HG03066 (cell line): ENCODE measurements at regions not wholly inside any gene's neighbourhood (a gene's known extent, or its start where the extent isn't known, plus 50 kb on each side); places are given as distances from the start of the nearest gene placed in this dataset.

Experiments
- ATAC-seq: cut with Tn5 transposase; IDR thresholded peaks from one replicate; pipeline ENCODE4 v1.9.1; 2021; ENCODE audit warnings: low read depth; ENCODE audit not compliant: unreplicated experiment

DNA sequence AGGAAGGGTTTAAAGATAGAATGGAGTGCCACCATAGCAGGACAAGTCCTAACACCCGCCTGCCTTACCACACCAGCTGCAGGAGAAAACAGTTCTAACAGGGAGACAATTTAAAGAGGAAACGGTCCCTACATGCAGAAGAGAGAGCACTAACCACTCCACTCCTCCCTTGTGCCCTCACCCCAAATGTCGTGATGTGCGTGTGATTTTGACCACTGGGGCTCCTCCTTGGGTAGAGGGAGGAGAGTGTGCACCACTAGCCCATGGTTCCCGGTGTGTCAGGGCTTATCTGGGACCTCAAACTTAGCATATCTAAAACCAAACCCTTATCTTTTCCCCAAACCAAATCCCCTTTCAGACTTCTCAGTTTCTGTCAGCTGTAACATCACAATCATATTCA lies 105.5 kb upstream of the CCDC68 start:
- peak; percentile 39 for ATAC-seq

DNA sequence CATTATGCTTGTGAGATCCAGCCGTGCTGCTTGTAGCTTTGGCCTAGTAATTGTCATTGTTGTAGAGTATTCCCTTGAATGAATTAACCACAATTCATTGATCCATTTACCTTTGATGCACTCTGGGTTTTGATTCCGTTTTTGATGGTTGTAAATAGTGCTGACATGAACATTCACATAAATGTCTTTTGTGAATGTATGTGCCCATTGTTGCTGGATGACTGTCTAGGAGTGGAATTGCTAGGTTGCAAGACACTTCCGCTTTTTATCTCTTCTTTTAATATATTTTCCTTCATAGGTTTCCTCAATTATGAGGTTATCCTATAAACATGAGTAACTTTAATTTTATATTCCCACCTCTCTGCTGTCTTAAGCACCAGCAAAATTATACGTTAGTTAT lies 104.8 kb upstream of the CCDC68 start:
- ATAC-seq, result no peak

DNA sequence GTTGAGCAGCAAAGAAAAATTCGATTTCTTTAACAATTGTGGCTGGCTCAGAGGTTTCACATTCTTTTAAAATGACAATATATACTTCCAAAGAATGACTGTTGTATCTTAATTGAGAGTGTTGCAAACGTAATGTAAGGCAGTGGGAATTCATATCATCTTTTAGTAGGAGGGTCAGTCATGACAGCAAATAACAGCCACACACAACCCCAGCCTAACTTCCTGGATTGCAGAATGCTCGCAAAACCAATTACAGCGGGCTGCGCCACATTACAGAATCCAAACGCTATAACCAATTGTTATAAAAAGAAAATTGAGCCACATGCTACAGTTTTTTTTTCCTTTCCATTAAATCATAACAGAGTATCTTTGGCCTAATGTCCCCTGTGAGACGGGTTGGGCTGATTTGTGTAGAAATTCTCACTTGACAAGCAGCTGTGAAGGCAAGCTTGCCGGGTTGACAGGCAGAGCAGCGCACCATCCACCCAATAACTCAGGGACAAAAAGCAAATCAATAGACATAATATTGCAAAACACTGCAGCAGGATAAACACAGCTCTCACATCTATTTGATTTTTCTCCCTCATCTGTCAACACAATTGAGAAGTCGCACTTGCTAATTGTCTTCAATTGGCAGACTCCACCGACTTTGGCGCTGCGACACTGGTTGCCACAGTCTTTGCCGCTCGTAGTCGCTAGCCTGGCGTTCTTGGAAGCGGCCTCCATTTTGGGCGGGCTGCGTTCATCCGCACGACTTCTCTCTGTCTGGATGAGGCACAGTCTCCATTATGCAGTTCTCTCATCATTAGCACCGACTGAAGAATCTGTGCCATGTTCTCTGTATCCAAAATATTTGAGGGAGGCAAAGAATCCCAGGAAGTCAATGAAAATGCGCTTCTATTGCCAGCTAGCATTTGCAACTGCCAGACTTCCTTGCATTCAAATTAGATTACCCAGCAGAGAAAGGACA lies 95.0 kb upstream of the CCDC68 start:
- no peak for ATAC-seq

DNA sequence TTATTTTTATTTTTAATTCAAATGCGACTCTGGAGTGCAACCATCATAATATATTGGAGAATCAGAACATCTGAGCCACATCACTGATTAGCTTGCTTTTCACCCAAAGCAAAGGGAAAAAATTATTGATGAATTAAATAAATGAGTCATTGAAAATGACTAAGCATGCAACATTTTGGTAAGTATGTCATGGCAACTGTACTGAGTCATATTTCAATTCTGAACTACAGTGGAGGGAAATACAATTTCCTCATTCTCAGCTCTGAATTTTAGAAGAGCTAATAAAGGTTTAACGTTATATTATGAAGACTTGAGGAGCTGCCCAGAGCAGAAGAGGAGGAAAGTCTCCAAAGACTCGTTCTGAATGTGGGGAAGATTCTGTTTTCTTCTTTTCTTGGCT lies 89.6 kb upstream of the CCDC68 start:
- ATAC-seq, result no peak

DNA sequence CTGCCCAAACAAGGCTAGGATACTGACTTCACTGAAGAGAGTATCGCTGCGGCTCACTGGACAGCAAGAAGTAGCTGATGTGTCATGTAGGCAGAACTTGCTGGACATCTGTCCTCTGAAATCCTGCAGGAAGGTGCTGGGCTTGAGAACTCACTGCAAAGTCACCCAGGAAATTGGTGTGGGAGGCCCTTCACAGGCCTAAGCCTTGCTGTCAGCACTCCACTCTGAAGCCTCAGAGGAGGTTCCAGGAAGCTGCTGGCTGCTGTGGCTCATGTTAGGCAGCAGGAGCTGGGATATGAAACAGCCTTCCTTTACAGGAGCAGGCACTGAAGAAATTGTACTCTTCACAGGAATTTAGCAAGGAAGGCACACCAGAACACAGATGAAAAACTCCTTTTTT lies 88.3 kb upstream of the CCDC68 start:
- ATAC-seq, result no peak

DNA sequence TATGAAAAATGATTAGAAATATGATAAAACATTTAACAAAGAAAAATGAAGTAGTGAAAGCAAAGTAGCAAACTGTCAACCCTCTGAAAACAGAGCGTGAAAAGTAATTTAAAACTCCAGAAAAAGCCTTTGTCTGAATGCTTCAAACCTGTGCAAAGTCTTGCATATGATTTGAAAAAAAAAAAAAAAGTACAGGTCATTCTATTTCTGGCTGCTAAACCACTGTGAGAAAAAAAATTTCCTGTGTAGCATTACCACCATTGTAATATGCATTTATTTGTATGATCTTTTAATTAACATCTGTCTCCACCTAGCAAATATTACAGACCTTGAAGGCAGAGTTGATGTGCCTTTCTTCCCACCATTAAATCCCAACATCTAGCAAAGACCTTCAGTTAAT lies 82.1 kb upstream of the CCDC68 start:
- ATAC-seq, result no peak

DNA sequence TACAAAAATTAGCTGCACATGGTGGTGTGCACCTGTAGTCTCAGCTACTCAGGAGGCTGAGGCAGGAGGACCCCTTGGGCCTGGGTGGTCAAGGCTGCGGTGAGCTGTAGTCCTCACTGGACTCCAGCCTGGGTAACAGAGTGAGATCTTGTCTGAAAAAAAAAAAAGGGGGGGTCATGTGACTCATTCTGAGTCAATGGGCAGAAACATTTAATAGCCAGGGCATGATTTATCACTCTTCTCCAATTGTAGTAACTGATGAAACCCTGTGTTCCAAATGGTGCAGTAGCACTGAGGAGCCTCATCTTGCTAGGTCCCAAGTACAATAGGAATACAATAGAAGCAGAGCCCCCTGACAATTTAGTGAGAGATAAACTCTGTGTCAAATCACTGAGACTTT lies 78.9 kb upstream of the CCDC68 start:
- ATAC-seq, result no peak

DNA sequence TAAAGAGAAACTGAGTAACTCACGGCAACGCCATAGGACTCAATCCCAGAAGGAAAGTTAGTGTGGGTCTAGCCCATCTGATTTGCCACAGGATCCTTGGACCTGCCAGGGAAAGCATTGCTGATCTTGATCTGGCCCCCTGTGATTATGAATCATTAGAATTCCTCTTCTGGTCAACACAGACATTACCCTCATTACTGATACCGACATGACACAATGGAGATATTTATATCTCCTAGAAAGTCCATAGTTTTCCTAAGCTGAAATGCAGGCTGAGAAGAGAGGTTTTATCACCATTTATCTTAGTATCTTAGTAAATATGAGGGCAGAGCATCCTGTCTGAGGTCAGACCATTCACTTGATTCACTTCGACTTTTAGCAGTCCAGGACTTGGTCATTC lies 75.5 kb upstream of the CCDC68 start:
- no peak for ATAC-seq

DNA sequence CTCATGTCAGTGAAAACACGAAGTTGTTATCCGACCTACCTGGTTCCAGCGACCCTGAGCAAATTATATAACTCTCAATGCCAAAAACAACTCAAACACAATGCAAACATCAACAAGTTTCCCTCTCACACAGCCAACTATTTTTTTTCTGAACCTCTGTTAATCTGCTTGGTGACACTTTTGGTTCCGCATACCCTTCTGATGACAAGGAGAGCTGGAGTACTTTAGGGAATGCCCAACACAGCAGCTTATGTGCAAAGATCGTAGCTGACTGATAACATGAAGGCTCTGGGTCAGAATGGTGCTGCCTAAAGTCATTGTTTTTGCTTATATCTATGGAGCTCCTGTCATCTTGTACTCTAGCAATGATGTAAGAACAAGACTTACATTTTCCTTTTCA lies 72.7 kb upstream of the CCDC68 start:
- no peak for ATAC-seq

DNA sequence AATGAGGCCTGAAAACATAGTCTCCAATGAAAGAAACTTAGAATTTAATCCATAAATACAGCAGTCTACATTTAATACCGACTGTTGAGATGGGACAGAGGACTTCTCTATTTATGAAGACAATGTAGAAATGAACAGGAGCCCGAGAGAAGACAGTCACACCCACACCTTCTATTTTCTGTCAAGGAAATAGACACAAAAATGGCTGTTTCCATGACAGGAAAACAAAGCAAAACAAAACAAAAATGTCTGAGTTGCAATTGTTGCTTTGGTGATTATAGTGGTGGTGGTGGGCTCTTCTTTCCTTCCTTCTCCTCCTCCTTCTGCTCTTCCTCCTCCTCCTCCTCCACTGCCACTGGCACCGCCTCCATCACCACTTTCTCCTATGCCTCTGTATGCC lies 72.3 kb upstream of the CCDC68 start:
- ATAC-seq, result no peak

DNA sequence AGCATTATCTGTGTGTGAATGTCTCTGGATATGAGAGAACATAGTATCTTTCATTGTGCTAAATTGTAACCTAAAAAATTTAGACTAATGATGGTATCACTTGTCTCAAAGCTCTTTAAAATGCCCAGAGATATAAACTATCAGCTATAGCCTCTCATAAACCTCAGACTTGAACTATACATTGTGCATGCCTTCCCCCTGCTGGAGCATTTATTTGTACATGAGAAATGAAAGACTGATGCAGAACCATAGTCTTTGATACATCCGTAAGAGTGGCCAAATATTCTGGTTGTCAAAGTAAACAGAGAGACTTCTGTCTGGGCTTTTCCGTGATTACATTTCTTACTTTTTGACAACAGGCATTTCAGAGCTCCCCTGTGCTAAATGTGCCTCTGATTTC lies 71.9 kb upstream of the CCDC68 start:
- ATAC-seq, result no peak

DNA sequence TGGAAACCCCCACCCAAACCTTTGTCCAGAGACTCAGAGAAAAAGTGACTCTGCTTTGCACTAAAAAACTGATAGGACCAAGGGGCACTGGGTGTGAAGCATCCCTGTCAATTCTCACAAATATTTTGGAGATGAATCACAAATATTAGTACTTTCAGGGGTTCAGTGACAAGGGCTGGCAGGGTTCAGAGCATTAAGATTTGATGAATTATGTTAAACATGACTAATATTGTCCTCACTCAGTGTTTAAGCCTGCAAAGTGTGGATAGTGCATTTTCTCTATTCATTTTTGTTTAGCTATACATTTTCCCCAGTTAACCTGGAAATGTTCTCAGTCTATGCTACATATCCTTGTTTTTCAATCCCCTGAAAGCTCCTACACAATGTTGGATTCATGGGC lies 65.3 kb upstream of the CCDC68 start:
- ATAC-seq, result no peak

DNA sequence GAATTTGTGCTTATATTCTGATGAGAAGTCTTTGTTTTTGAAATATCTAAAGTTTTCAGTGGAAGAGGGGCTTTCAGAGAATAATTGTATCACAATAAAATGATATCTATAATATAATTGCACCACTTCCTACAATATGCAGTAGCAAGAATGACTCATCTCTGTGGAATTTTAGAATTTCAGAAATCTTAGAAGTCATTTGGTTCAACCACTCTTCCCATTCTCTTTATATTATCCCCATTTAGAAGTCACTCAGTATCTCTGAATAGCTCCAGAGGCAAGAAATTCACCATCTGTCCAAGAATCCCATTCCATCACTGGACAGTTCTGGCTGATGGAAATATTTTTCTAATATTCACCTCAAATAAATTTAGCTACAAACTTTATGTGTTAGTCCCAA lies 59.3 kb upstream of the CCDC68 start:
- ATAC-seq, result no peak

DNA sequence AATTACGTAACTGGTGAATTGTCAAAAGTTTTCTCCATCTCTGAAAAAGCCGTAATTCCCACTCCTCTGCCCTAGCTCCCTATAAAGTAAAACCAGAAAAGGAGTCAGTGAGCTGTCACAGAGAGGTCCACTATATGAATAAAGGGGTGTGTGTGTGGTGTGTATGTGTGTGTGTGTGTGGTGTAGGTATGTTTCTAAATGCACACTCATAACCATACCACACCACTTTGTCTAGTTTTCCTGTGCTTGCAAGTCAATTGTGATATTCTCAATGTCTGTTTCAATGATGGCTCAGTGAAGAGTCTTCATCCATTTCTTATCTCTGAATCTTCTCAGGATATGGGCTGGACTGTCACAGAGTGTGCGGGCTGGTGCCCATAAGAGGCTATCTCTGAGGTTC lies 54.8 kb upstream of the CCDC68 start:
- no peak for ATAC-seq

DNA sequence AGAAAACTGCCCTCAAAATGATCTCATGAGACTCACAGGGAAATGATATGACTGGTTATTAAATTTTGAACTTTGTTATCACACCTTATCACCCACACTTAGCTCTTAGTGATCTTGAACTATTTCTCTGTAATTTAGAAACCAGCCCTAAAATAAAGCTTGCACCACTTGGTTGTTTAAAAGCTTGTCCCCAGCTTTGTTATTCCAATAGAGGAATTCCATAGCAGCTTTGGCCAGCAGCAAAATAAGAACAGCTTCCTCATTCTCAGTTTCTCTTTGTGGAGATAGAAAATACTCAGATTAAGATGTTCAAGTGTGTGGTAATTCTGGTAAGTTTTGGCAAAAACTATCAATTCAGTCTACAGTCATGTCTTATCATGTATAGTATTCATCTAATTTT lies 54.4 kb upstream of the CCDC68 start:
- no peak for ATAC-seq

DNA sequence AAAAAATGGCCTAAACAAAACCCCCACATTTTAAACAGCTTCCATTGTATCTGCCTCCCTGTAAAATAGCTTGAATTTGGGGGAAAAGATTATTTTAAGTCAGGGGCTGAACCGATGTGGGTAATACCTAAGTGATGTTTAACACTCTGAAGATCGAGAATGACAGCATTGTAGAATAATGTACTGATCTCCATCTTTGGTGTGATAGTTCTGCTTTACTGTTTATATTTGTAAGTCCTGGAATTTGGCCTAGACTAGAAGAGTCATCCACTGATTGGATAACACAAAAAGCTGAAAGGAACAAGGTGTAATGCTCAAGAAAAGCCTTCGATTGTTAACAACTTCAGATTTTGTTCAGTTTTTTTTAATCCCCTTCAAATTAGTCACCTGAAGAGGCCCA lies 53.8 kb upstream of the CCDC68 start:
- ATAC-seq, result no peak

DNA sequence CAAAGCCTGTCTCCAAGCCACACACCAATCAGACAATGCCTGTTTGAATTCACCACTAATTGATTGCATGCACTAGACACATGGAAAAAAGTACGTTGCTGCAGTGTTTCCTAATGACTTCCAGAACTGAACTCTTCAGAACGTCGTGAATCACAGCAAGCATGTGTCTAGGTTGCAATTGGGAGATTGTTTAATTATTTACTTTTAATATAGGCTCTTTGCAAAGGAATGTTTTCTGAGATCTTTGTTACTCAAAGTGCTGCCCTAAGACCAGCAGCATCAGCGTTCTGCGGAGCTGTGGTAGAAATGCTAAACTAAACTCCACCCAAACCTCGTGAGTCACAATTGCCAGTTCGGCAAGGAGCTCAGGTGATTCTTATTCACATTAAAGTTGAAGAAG lies 52.7 kb upstream of the CCDC68 start:
- no peak for ATAC-seq
